PC-9 (cell line): ENCODE measurements at regions not wholly inside any gene's neighbourhood (a gene's known extent, or its start where the extent isn't known, plus 50 kb on each side); places are given as distances from the start of the nearest gene placed in this dataset.

Experiments used
- BruUV-seq: library from RNA; stranded (reverse); fragments of 400-500 nt; replicated peaks from 2 replicates; lab custom pipeline; 2021; lab: Mats Ljungman, UMichigan
- CTCF ChIA-PET: fragments of 300-600 bp; sonication (Branson Sonifier 250); formaldehyde crosslinking; loops from one replicate; lab custom pipeline; 2022; ENCODE audit warnings: antibody characterized with exemption; lab: Charles Lee
- POLR2A ChIA-PET: fragments of 300-600 bp; sonication (Branson Sonifier 250); formaldehyde crosslinking; loops from one replicate; lab custom pipeline; 2022; ENCODE audit warnings: antibody characterized with exemption; ENCODE audit not compliant: unreplicated experiment; lab: Charles Lee
- DNase-seq, 2 experiments: peaks; one replicate each; pipeline versions ENCODE4 v3.0.0 to v3.0.0-alpha.2; 2015 to 2022; ENCODE audit warnings: mixed read lengths in 1 of 2
- H2AFZ ChIP-seq: fragments of 200-600 bp; sonication (generic); 2 replicates; pipeline ENCODE4 v1.8.1; 2017; ENCODE audit warnings: antibody characterized with exemption
- H3F3A ChIP-seq: fragments of 200-600 bp; sonication (generic); 2 replicates; pipeline ENCODE4 v1.8.1; 2017; ENCODE audit warnings: antibody characterized with exemption, mild to moderate bottlenecking, low read depth; ENCODE audit not compliant: insufficient read depth
- H3K27ac ChIP-seq: fragments of 200-600 bp; sonication (generic); 2 replicates; pipeline ENCODE4 v1.6.1; 2016; ENCODE audit warnings: mixed run types
- H3K27me3 ChIP-seq: fragments of 200-600 bp; sonication (generic); 2 replicates; pipeline ENCODE4 v1.6.1; 2016; ENCODE audit warnings: low read depth, mixed run types; ENCODE audit not compliant: insufficient read depth
- H3K36me3 ChIP-seq: fragments of 200-600 bp; sonication (generic); 2 replicates; pipeline ENCODE4 v1.6.1; 2016; ENCODE audit warnings: low read depth, mixed run types
- H3K4me1 ChIP-seq: fragments of 200-600 bp; sonication (generic); replicated peaks from 2 replicates; pipeline ENCODE4 v1.6.1; 2016; ENCODE audit warnings: mixed run types; ENCODE audit not compliant: insufficient read depth
- H3K4me2 ChIP-seq: fragments of 200-600 bp; sonication (generic); 2 replicates; pipeline ENCODE4 v1.6.1; 2017; ENCODE audit warnings: mixed run types
- H3K4me3 ChIP-seq: fragments of 200-600 bp; sonication (generic); 2 replicates; pipeline ENCODE4 v1.6.1; 2016; ENCODE audit warnings: mixed run types
- H3K79me2 ChIP-seq: fragments of 200-600 bp; sonication (generic); 2 replicates; pipeline ENCODE4 v1.6.1; 2017; ENCODE audit warnings: low read depth, mixed run types
- H3K9me2 ChIP-seq: fragments of 200-600 bp; sonication (generic); 2 replicates; pipeline ENCODE4 v1.8.1; 2017; ENCODE audit warnings: mild to moderate bottlenecking; ENCODE audit not compliant: insufficient read depth
- H3K9me3 ChIP-seq: fragments of 200-600 bp; sonication (generic); 2 replicates; pipeline ENCODE4 v1.8.1; 2016; ENCODE audit warnings: low read depth; ENCODE audit not compliant: insufficient read depth
- H4K20me1 ChIP-seq: fragments of 200-600 bp; sonication (generic); 2 replicates; pipeline ENCODE4 v1.8.1; 2017; ENCODE audit not compliant: insufficient read depth
- CTCF ChIP-seq: fragments of 200-600 bp; sonication (generic); conservative IDR thresholded peaks from 2 replicates; pipeline ENCODE4 v1.6.1; 2017; ENCODE audit warnings: mixed run types, antibody characterized with exemption, mild to moderate bottlenecking, moderate library complexity
- EZH2 ChIP-seq: fragments of 200-600 bp; sonication (generic); IDR thresholded peaks from 2 replicates; pipeline ENCODE4 v1.8.0; 2017; ENCODE audit warnings: antibody characterized with exemption, low read depth
- intact Hi-C: fragments of 100-400 bp; cut with micrococcal nuclease; formaldehyde crosslinking; loops from one replicate; pipeline ENCODE4 v1.10.0; 2022; ENCODE audit not compliant: unreplicated experiment

- ChIA-PET CTCF (no interaction called here), POLR2A (no interaction called here)
- Histone ChIP-seq H3K27ac (no peak overlapping the region), H3K79me2 (no peaks in the 10 kb centered on the region), H3K27me3 (no peaks in the 10 kb centered on the region), H4K20me1 (no peaks in the 10 kb centered on the region), H3K4me2 (no peak overlapping the region), H3K4me3 (no peak overlapping the region), H2AFZ (no peak overlapping the region), H3K9me3 (no peaks in the 10 kb centered on the region), H3K36me3 (no peaks in the 10 kb centered on the region), H3K9me2 (no peaks in the 10 kb centered on the region), H3K4me1 (no peaks in the 10 kb centered on the region), H3F3A (no peaks in the 10 kb centered on the region)
- TF ChIP-seq CTCF: no peak
- no TSS peak for BruUV-seq
- no peak for DNase-seq
- intact Hi-C loops: no loop called here
Measured at GRCh38 chr6:80480421-80481157, 374.1 kb downstream of the BCKDHB start.

GRCh38 chr6:80478030-80478429 is 371.6 kb downstream of the BCKDHB start:
- Histone ChIP-seq H3K9me2 (no peaks in the 10 kb centered on the region), H3K27me3 (no peaks in the 10 kb centered on the region), H3K4me1 (no peaks in the 10 kb centered on the region), H3K4me3 (no peak overlapping the region), H3K79me2 (no peaks in the 10 kb centered on the region), H4K20me1 (no peaks in the 10 kb centered on the region), H3K27ac (no peak overlapping the region), H3K36me3 (no peaks in the 10 kb centered on the region), H2AFZ (no peak overlapping the region), H3K9me3 (no peaks in the 10 kb centered on the region), H3F3A (no peaks in the 10 kb centered on the region), H3K4me2 (no peak overlapping the region)
- intact Hi-C loops: loop anchor here (10.0 kb wide), 1 partner anchor 143 kb away; no protein-coding TSS in a partner anchor
- TF ChIP-seq CTCF (no peak), EZH2 (no peak)
- no peak for DNase-seq
- BruUV-seq: no TSS peak
- CTCF ChIA-PET: no interaction called here
- POLR2A ChIA-PET: no interaction called here

- CTCF ChIA-PET: no interaction called here
- BruUV-seq: no TSS peak
- Histone ChIP-seq H3K79me2 (no peaks in the 10 kb centered on the region), H2AFZ (no peak overlapping the region), H3K9me3 (no peaks in the 10 kb centered on the region), H3K27ac (no peak overlapping the region), H3K36me3 (no peaks in the 10 kb centered on the region), H3K9me2 (no peaks in the 10 kb centered on the region), H3K4me3 (no peak overlapping the region), H3K27me3 (no peaks in the 10 kb centered on the region), H3F3A (no peaks in the 10 kb centered on the region), H3K4me1 (no peaks in the 10 kb centered on the region), H4K20me1 (no peaks in the 10 kb centered on the region), H3K4me2 (no peak overlapping the region)
- no peak for TF ChIP-seq EZH2
- TF ChIP-seq CTCF: no peak
- POLR2A ChIA-PET: no interaction called here
- DNase-seq: no peak
- intact Hi-C loops: loop anchor here (10.0 kb wide), 1 partner anchor 143 kb away; no protein-coding TSS in a partner anchor
Measured at GRCh38 chr6:80477591-80477990, 371.1 kb downstream of the BCKDHB start.
